ENCODE measurements at regions not wholly inside any gene's neighbourhood (a gene's known extent, or its start where the extent isn't known, plus 50 kb on each side); places are given as distances from the start of the nearest gene placed in this dataset.

DNA sequence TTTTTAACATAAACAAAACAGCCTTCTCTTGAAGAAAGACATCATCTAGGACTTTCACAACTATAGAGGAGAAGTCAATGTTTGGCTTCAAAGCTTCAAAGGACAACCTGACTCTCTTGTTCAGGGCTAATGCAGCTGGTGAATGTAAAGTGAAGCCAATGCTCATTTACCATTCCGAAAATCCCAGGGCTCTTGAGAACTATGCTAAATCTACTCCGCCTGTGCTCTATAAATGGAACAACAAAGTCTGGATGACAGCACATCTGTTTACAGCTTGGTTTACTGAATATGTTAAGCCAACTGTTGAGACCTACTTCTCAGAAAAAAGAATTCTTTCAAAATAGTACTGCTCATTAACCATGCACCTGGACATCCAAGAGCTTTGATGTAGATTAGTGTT, 259.8 kb upstream of the NR5A2 start:
- H3K4me3 Mint-ChIP-seq, result no peak overlapping the region

DNA sequence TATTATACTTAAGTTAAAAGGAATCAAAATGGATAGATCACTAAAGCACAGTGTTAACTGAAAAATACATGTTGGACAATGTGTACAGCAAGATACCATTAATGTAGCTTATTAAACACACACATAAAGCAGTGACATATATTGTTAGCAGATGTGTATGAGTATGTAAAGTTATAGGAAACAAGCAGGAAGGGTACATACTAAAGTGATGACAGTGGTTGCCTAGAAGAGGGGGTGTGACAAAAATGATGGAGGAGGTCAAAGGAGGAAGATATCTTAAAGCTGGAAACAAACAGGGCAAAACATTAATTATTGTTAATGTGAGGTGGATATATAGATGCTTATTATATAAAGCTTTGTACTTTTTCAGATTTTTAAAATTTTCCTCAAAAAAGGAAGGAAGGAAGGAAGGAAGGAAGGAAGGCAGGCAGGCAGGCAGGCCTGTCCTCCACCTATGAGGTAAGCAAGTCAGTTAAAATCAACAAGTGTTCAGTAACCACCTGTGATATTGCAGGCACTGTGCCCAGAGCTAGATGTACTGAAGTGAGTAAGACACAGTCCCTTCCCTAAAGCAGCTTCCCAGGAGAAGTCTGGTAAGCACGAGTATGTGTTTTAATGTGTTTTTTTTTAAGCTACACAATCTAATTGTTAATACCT, 252.9 kb upstream of the NR5A2 start:
- H3K27ac Mint-ChIP-seq, result no peak overlapping the region
- no peak overlapping the region for H3K4me3 Mint-ChIP-seq
- no peaks in the 10 kb centered on the region for H3K4me1 Mint-ChIP-seq
- H3K36me3 Mint-ChIP-seq, result no peaks in the 10 kb centered on the region
- H3K9me3 Mint-ChIP-seq, result peaks cover 0 to 1% (median 0%) of the 10 kb centered on the region in 3 donors
- H3K27me3 Mint-ChIP-seq, result peaks cover 2% of the 10 kb centered on the region

More for the DNA sequence above, 259.8 kb upstream of the NR5A2 start:
- Mint-ChIP-seq H3K9me3 (peaks cover 0 to 26% (median 15%) of the 10 kb centered on the region in 3 donors), H3K27me3 (peaks cover 4% of the 10 kb centered on the region), H3K27ac (no peak overlapping the region), H3K4me1 (no peaks in the 10 kb centered on the region), H3K36me3 (no peaks in the 10 kb centered on the region)

DNA sequence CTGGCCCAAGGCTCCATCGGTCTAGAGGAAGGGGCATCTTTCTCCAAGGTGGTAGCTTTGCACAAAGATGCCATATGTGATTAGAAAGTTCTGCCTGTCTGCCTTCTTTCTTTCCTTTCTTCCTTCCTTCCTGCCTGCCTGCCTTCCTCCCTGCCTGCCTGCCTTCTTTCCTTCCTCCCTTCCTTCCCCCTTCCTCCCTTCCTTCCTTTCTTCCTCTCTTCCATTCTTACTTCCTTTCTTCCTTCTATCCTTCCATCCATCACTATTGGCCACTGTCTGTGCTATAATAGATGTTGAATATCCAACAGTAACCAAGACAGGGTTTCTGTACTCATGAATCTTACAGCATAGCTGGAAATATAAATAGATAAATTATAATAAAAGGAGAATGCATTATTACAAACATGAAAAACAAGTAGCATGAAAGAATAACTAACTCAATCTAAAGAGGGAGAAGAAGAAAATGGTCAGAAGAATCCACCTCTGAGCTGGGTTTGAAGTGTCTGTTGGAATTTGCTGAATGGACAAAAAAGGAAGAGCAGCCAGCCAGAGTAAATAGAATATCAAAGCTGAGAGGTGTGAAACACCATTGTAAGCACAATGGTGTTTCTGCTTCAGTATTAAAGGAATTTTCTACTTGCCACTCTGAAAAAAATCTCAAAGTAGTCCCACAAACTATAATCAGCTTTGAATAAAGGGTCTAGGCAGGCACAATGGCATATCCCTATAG, 250.6 kb upstream of the NR5A2 start:
- Mint-ChIP-seq H3K27ac (no peak overlapping the region), H3K27me3 (peaks cover 2% of the 10 kb centered on the region)

DNA sequence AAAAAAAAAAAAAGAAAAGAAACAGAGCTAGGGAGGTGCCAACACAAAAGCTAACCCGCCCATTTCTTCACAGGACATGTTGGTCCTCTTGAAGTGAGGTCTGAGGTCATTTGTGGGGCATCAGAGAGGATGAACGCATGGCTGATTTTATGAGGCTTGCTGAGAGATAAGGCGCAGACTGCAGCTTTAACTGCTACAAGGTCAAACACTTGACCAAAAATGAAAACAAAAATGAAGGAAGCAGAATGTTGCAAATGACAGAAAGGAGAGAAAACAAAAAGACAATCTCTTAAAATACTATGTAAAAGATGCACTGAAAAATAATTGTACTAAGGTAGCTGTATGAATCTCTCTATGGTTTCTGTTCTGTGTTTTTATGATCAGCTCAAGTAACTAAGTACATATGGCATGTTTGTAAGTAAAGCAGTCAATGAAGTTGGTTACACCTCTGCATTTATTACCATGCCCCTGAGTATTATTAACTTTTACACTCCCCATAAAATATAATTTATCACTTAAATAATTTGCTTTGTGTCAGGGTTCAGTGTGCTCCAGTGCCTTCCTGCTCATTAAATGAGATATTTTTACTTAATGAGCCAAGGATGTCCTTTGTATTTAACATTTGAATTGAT, 249.1 kb upstream of the NR5A2 start:
- Mint-ChIP-seq H3K4me1 (peaks cover 0 to 2% (median 0%) of the 10 kb centered on the region in 3 donors), H3K4me3 (no peak overlapping the region), H3K27ac (no peak overlapping the region), H3K9me3 (peaks cover 0 to 1% (median 0%) of the 10 kb centered on the region in 3 donors), H3K36me3 (no peaks in the 10 kb centered on the region), H3K27me3 (peaks cover 2% of the 10 kb centered on the region)

More for the DNA sequence above, 250.6 kb upstream of the NR5A2 start:
- peaks cover 0 to 1% (median 0%) of the 10 kb centered on the region in 3 donors for H3K9me3 Mint-ChIP-seq
- no peaks in the 10 kb centered on the region for H3K4me1 Mint-ChIP-seq
- H3K4me3 Mint-ChIP-seq, result no peak overlapping the region
- H3K36me3 Mint-ChIP-seq, result no peaks in the 10 kb centered on the region

DNA sequence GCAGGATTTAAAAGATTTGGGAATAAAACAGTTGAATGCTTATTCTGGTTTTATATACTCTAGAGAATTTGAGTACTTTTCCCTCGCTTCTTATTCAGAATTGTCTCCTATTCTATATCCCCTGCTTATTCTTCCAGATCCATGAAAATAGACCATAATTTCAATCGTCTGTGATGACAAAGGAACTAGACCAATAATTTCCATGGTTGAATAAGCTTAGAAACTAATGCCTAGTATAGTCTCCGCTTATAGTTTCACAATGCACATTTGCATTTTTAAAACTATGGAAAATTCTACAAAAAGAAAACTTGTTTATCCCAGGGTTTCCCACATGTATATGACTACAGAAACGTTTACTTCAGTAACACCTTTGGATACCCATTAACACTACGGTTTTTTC, 247.4 kb upstream of the NR5A2 start:
- H3K27ac Mint-ChIP-seq, result no peak overlapping the region
- H3K36me3 Mint-ChIP-seq, result no peaks in the 10 kb centered on the region
- H3K9me3 Mint-ChIP-seq, result no peaks in the 10 kb centered on the region
- H3K4me1 Mint-ChIP-seq, result peaks cover 0 to 2% (median 0%) of the 10 kb centered on the region in 3 donors
- no peak overlapping the region for H3K4me3 Mint-ChIP-seq
- no peaks in the 10 kb centered on the region for H3K27me3 Mint-ChIP-seq

DNA sequence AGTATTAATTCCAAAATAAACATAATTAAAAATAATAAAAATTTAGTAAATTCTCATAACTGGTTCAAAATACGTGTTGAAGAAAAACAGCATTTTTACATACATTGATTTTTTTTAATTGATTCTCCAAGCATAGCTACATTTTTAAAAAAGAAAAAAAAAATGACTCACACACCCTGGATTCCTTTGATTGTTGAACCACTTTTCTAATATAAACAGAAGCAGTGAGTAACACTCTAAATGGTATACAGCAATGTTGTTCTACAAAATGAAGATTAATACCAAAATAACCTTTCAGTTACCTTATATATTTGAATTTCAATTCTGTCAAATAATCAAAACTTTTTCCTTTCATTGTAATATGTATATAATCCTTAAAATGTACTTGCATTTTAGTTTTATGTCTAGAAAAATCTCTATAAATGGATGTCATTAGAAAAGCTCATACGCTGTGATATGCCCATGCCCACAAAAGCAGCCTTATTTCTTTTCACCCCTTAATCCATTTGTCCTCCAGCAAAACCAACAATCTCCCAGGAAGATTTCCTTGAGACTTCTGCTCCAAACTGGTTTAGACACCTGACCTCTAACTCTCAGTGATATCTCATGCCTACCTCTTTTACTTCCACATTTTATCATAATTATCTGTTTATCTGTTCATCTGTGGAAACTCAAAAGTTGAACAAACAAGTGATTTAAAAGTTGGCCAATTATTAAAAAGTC, 246.4 kb upstream of the NR5A2 start:
- H3K9me3 Mint-ChIP-seq, result no peaks in the 10 kb centered on the region

DNA sequence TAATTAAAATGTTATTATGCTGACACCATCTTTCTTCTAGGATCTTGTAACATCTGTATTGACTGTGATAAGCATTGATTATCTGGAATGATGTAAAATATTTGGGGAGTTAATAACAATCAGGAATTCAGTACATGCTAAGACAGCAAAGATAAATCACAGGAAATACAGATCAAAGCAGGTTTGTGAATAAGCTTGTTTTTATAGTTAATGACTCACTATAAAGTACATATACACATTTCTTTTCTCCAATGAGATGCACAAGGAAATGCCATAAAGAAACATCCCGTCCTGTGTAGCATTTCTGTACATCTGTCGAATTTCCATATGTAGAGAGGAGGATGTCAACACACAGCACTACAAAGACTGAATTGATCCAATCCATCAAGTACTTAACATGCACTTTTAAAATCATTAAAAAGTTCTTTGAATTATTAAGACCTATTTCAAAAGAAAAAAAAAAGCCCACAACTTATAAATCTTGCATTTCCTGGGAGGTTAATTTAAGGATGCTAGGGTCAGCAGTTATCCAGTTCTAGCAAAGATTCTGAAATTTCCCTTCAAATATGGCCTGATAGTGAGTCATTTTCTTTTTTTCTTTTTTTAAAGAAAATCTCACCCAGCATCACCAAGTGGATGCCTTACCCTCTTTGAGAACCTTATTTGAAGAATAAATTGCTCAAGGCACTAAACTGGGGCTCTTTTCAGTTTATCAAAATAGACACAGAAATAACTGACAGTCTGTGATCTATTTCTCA, 243.2 kb upstream of the NR5A2 start:
- H3K4me1 Mint-ChIP-seq, result peaks cover 0 to 2% (median 0%) of the 10 kb centered on the region in 3 donors
- peaks cover 1% of the 10 kb centered on the region for H3K27me3 Mint-ChIP-seq
- no peaks in the 10 kb centered on the region for H3K9me3 Mint-ChIP-seq
- H3K4me3 Mint-ChIP-seq, result no peak overlapping the region
- no peaks in the 10 kb centered on the region for H3K36me3 Mint-ChIP-seq
- no peak overlapping the region for H3K27ac Mint-ChIP-seq

More for the DNA sequence above, 246.4 kb upstream of the NR5A2 start:
- H3K27me3 Mint-ChIP-seq, result no peaks in the 10 kb centered on the region
- H3K27ac Mint-ChIP-seq, result no peak overlapping the region
- peaks cover 0 to 2% (median 0%) of the 10 kb centered on the region in 3 donors for H3K4me1 Mint-ChIP-seq
- no peaks in the 10 kb centered on the region for H3K36me3 Mint-ChIP-seq
- no peak overlapping the region for H3K4me3 Mint-ChIP-seq

DNA sequence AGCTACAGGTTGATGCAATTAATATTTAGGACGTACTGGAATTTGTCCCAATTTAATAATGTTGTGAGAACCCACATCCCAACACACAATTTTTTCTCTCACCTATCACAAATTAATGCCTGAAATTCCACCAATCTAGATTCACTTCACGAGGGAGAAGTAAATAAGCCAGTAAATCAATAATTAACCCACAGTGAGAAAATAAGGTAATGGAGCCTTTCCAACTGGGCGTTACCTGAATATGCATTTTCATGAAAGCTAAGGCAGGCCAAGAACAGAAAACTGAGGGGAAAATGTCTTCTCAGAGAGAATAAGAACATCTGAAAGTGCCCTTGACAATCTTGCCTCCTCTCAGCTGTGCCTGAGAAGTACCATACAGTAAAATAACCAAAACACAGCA, 240.8 kb upstream of the NR5A2 start:
- Mint-ChIP-seq H3K9me3 (no peaks in the 10 kb centered on the region), H3K27ac (no peak overlapping the region), H3K4me1 (peaks cover 0 to 2% (median 0%) of the 10 kb centered on the region in 3 donors)

DNA sequence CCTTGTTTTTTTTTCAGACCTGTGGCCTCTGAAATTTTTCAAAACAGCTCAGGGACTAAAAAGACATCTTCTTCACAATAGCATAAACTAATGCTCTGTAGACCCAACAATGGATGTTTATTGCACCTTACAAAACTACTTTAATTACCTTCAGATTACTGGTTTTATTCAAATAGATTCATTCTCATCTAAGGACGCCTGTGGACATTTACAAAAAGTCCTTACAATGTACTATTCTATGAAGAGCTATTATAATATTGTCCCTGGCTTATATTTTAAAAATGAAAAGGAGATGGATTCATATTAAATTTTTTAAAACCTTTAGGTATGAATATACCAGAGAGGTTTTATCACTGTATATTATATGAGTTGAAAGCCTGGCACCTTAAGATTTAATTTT, 238.4 kb upstream of the NR5A2 start:
- H3K9me3 Mint-ChIP-seq, result no peaks in the 10 kb centered on the region
- H3K27me3 Mint-ChIP-seq, result peaks cover 1% of the 10 kb centered on the region
- no peak overlapping the region for H3K27ac Mint-ChIP-seq
- H3K36me3 Mint-ChIP-seq, result no peaks in the 10 kb centered on the region
- no peak overlapping the region for H3K4me3 Mint-ChIP-seq
- no peaks in the 10 kb centered on the region for H3K4me1 Mint-ChIP-seq

More for the DNA sequence above, 240.8 kb upstream of the NR5A2 start:
- peaks cover 1% of the 10 kb centered on the region for H3K27me3 Mint-ChIP-seq
- no peak overlapping the region for H3K4me3 Mint-ChIP-seq
- H3K36me3 Mint-ChIP-seq, result no peaks in the 10 kb centered on the region

DNA sequence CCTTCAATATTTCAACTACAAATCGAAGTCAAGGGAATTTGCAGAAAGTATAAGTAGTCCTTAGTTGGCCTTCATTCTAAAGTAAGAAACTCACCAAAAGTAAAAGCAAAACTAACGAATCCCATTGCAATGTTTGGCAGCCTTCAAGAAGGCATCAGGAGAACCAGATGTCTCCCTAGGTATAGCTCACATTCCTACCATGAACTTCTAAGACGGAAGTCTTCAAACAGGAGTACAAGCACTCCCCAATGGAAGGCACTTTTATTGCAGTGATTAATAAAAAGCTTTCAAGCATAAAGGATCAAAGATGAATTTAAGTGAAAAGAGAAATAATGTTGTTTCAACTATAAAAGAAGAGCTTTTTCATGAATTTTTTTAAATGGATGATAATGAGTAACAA, 236.0 kb upstream of the NR5A2 start:
- Mint-ChIP-seq H3K9me3 (no peaks in the 10 kb centered on the region), H3K27me3 (peaks cover 3% of the 10 kb centered on the region), H3K4me1 (no peaks in the 10 kb centered on the region), H3K36me3 (no peaks in the 10 kb centered on the region), H3K4me3 (no peak overlapping the region), H3K27ac (no peak overlapping the region)

DNA sequence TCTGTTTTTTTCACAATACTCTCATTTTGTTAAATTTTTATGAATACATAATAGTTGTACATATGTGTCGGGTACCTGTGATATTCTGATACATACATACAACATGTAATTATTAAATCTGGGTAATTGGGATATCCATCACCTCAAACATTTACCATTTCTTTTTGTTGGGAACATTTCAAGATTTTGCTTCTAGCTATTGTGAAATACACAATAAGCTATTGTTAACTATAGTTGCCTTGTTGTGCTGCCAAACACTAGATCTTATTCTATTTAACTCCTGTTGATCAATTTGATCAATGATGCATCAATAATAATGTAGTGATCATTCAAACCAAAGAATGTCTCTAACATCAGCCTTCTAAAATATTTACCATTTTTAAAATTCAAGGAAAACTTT, 234.6 kb upstream of the NR5A2 start:
- no peaks in the 10 kb centered on the region for H3K4me1 Mint-ChIP-seq
- H3K27ac Mint-ChIP-seq, result no peak overlapping the region
- H3K27me3 Mint-ChIP-seq, result peaks cover 5% of the 10 kb centered on the region

DNA sequence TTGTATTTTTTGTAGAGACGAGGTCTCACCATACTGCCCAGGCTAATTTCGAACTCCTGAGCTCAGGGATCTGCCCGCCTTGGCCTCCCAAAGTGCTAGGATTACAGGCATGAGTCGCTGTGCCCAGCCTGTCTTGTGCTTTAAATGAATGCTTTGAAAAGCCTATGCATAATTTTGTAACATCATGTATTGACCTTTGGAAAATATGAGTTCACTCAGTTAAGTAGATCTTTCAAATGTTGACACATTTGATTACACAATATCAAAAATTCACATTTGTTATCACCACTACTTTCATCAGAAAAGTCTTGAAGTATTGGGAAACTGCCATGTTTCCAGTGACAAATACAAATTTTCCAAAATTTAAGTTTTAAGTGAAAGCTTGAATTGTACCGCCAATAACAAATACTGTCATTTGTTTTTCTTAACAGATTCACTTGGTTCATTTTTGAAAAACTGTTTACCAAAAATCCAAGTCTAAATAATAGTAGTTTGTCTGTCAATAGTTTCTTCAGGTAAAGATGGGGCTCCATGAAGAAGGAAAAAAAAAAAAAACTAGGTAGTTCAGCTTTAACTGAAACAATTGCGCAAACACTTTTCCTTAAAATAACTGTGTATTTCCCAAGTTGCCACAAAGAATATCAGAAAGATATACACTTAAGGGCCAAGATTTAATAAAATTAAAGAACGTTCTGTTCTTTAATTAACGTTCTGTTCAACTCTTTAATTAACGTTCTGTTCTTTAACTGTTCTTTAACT, 233.2 kb upstream of the NR5A2 start:
- H3K27ac Mint-ChIP-seq, result no peak overlapping the region
- H3K9me3 Mint-ChIP-seq, result peaks cover 0 to 2% (median 0%) of the 10 kb centered on the region in 3 donors
- no peak overlapping the region for H3K4me3 Mint-ChIP-seq
- no peaks in the 10 kb centered on the region for H3K4me1 Mint-ChIP-seq
- no peaks in the 10 kb centered on the region for H3K36me3 Mint-ChIP-seq
- peaks cover 8% of the 10 kb centered on the region for H3K27me3 Mint-ChIP-seq

More for the DNA sequence above, 234.6 kb upstream of the NR5A2 start:
- H3K9me3 Mint-ChIP-seq, result peaks cover 0 to 2% (median 0%) of the 10 kb centered on the region in 3 donors
- H3K36me3 Mint-ChIP-seq, result no peaks in the 10 kb centered on the region
- no peak overlapping the region for H3K4me3 Mint-ChIP-seq

DNA sequence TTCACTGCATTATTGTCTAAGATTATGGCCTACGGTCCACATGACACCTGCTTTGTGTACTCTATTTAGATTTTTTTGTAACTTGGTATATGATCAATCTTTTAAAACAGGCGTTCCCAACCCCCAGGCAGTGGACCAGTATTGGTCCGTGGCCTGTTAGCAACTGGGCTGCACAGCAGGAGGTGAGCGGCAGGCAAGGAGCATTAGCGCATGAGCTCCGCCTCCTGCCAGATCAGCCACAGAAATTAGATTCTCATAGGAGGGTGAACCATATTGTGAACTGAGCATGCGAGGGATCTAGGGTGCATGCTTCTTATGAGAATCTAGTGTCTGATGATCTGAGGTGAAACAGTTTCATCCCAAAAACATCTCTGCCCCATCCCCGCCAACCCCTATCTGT, 228.4 kb upstream of the NR5A2 start:
- H3K27me3 Mint-ChIP-seq, result peaks cover 14% of the 10 kb centered on the region
- H3K27ac Mint-ChIP-seq, result no peak overlapping the region
- no peaks in the 10 kb centered on the region for H3K4me1 Mint-ChIP-seq
- H3K36me3 Mint-ChIP-seq, result no peaks in the 10 kb centered on the region
- H3K4me3 Mint-ChIP-seq, result no peak overlapping the region
- peaks cover 0 to 2% (median 0%) of the 10 kb centered on the region in 3 donors for H3K9me3 Mint-ChIP-seq

DNA sequence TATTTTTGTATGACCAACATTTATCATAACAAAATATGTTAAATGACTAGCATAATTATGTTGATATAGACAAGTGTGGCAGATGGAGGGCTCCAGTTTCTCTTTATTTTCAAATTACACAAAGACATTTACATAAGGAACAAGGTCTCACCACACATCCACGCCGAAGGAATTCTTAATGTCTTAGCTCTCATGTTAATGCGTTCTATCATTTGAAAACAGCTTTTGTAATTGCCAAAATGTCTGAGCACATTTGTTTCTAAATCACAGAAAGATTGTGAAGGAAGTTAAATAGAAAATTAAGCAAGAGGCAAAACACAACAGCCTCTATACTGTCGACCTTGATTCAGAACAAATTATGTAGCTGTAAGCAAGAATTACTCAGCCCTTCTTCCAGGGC, 223.0 kb upstream of the NR5A2 start:
- Mint-ChIP-seq H3K36me3 (no peaks in the 10 kb centered on the region), H3K9me3 (no peaks in the 10 kb centered on the region), H3K4me3 (no peak overlapping the region), H3K27me3 (peaks cover 11% of the 10 kb centered on the region), H3K4me1 (no peaks in the 10 kb centered on the region), H3K27ac (no peak overlapping the region)

Data from IgD-negative memory B cell (primary cell).